GM18499 (cell line): ENCODE measurements at regions not wholly inside any gene's neighbourhood (a gene's known extent, or its start where the extent isn't known, plus 50 kb on each side); places are given as distances from the start of the nearest gene placed in this dataset.
"Not testable (repeated sequence)": the region's sequence is repeated elsewhere in the genome, so short reads cannot be mapped to it uniquely, and the experiment has no call there.

ENCODE experiments used
- ATAC-seq: cut with Tn5 transposase; IDR thresholded peaks from one replicate; pipeline ENCODE4 v1.9.1; 2021; ENCODE audit warnings: moderate number of reproducible peaks; ENCODE audit not compliant: insufficient read depth, unreplicated experiment

DNA sequence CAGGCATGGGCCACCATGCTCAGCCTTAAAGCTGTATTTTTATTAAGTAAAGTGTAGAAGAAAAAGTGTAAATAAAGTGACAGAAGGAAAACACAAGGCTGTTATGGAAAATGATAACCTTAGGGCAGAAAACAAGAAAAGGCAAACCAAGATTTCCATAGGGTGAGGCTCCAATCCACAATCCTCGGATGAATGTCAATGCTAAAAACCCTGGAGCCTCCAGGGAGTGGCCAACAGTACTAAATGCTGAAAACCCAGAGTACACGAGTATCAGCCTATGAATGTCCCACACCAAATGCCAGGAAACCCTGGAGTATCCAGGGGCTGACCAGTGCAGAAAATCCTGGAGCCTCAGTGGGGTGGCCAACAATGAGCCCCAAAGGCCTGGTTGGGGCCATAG, 292.6 kb downstream of the RPIA start:
- ATAC-seq, result not testable (repeated sequence)

GRCh38 chr2:88986721-88987330, 295.4 kb downstream of the RPIA start:
- not testable (repeated sequence) for ATAC-seq

DNA sequence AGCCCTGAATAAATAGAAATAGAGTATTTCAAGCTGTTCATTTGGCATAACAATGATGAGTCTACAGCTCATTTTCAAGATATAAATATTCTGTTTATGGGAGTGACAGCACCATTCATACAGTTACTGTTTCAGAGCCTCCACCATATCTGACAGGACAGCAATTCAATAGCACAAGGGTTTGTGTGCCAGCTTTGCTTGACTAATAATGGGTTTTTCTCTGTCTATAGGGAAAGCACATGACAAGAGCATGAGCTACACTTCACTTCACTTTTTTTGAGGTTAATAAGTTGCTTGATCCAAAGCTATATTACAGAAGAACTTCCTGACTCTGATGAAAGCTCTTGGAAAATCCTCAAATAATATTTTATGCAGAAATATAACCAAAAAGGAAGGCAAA, 297.1 kb downstream of the RPIA start:
- not testable (repeated sequence) for ATAC-seq

GRCh38 chr2:88992819-88993218, 301.3 kb downstream of the RPIA start:
- ATAC-seq, result not testable (repeated sequence)

GRCh38 chr2:88994856-88995255, 303.4 kb downstream of the RPIA start:
- not testable (repeated sequence) for ATAC-seq

- not testable (repeated sequence) for ATAC-seq
Measured at GRCh38 chr2:88996588-88996987, 305.1 kb downstream of the RPIA start.

- ATAC-seq, result no peak
Measured at GRCh38 chr2:88999365-88999764, 307.9 kb downstream of the RPIA start.

- ATAC-seq, result no peak
Measured at GRCh38 chr2:89000235-89000634, 308.8 kb downstream of the RPIA start.

- not testable (repeated sequence) for ATAC-seq
Measured at GRCh38 chr2:89004238-89004637, 312.8 kb downstream of the RPIA start.

DNA sequence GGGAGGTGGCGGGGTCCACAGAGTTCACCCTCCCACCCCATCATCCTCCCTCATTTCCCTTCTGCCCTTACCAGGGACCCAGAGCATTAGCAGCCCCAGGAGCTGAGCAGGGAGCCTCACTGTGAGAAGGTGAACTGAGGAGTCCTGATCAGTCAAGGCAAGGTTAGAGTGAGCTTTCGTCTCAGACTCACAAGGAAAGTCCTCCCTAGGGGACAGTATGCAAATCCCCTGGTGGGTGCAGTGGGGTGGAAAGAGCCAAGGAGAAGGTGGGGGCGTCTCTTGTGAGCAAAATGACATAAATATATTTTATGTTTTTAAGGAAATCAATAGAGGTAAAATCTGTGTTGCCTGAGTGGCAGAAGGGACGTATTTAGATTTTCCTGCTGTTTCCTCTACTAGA, 329.1 kb downstream of the RPIA start:
- not testable (repeated sequence) for ATAC-seq

DNA sequence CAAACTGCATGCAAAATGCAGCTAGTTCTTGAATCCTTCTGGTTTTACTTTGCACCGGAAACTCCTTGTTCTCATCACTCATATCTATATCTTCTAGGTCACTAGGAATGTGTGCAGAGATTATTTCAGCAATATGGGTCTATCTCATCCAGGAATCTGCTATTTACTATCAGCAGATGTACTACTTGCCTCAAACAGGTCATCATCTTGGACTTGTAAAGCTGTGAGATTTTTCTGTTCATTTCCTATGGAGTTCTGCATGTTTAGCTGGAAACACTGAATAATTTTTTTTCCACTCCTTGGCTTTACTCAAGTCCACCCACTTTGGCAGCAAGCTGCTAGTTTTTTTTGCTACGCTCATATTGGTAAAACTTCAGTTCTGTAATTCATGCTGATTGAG, 334.8 kb downstream of the RPIA start:
- ATAC-seq, result not testable (repeated sequence)

- not testable (repeated sequence) for ATAC-seq
Measured at GRCh38 chr2:89027115-89027514, 335.6 kb downstream of the RPIA start.

GRCh38 chr2:89027536-89027935, 336.1 kb downstream of the RPIA start:
- ATAC-seq, result not testable (repeated sequence)

GRCh38 chr2:89029257-89029656, 337.8 kb downstream of the RPIA start:
- not testable (repeated sequence) for ATAC-seq

DNA sequence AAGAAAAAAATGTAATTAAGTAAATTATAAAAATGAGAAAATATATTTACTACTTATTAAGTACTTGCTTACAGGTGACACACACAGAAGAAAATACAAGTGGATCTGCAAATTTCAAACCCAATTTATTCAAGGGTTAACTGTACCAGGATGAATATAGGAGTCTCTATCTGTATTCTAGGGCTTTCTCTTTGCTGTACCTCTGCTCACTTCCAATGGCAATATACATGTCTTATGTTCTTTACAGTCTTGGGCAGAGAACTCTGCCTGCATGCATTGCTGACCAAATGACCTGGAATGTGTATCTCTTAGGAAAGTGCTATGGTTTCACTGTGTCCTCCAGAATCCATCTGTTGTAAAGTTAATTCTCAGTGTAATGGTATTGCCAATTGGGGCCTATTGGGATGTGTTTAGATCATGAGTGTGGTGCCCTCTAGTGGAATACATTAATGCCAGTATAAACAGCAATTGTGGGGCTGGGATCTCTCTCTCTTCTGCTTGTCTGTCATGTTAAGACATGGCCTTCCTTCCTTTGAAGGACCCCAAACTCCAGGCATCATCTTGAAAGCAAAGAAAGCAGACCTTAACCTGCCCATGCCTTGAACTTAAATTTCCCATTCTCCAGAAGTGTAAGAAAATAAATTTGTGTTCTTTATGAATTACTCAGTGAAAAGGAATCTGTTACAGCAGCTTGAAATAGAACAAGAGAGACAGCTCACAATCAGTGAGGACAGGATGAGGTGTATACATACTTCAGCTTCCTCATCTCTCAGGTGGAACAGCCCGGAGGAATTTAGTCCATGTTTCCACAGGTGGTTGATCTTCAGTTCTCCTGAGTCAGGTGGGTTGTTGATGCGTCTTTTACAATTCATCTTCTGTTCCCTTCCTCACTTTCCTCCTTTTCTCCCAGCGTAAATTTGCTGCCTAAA, 356.9 kb downstream of the RPIA start:
- ATAC-seq, result peak; percentile 97

- ATAC-seq, result not testable (repeated sequence)
Measured at GRCh38 chr2:89058616-89059015, 367.1 kb downstream of the RPIA start.

DNA sequence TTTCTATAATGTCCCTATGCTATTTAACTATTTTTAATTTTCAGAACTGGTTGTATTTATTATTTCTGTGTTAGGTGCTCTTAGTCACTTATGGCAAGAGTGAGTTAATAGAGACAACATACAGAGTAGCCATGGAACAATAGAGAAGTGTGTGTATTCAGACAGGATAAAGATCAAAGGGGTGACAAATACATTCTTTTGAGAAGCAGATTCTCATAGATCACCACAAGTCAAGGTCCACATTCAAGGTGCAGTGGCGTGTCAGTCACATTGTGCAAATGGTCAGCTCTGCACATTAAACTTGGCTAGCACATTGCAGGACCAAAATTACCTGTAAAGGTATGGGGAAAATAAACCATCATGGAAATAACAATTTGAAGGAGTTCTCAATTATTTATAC, 369.7 kb downstream of the RPIA start:
- not testable (repeated sequence) for ATAC-seq

- ATAC-seq, result not testable (repeated sequence)
Measured at GRCh38 chr2:89076771-89077170, 385.3 kb downstream of the RPIA start.

DNA sequence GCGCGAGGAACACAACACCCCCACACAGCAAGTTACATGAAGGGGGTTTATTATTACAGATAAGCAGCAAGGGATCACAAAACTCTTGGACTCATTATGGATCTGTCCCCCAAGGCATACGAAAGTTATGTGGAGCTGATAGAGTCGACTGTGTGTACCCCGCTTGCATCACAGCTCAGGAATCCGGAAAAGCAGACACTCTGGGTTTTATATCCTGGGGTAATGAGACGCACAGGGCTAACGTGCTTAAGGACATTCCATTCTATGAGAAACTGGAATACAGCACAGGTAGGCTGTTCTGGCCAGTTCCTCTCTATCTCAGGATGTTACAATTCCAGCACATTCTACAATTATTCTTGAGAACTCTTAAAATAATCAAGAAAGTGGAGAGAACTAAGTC, 401.4 kb downstream of the RPIA start:
- not testable (repeated sequence) for ATAC-seq

DNA sequence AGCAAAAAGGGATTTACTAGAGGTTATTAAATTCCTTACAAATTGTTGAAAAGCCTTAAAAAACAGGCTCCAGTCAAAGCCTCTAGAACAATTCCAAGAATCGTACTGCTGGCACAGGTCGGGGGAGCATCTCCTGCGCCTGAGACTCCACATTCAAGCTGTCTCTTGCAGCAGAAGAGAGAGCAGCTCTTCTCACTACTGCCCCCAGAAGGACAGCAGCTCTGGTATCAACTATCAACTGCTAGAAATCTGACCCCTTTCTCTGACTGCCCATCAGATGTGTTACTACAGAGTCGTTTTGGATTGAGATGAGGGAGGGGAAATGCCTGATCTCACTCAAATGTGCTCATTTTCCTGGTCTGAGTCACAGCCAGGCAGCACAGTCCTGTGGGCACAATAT, 403.6 kb downstream of the RPIA start:
- ATAC-seq, result not testable (repeated sequence)

GRCh38 chr2:89102587-89102986, 411.1 kb downstream of the RPIA start:
- not testable (repeated sequence) for ATAC-seq
